ENCODE measurements at regions not wholly inside any gene's neighbourhood (a gene's known extent, or its start where the extent isn't known, plus 50 kb on each side); places are given as distances from the start of the nearest gene placed in this dataset.

- no peaks in the 10 kb centered on the region for H3K79me1 ChIP-seq (ENCODE audit: low read depth, low read length)
- H4K8ac ChIP-seq (ENCODE audit: extremely low read depth, insufficient read depth, low read length) = no peak overlapping the region; the same call in 1 of the 2 replicates
- no peak overlapping the region for H3K18ac ChIP-seq (ENCODE audit: extremely low read depth, low read length)
- H3K36me3 ChIP-seq (ENCODE audit: control insufficient read depth in 2 of 4, insufficient read depth in 4 of 4, low read length in 3 of 4) = no peaks in the 10 kb centered on the region
- no peak overlapping the region for H2AFZ ChIP-seq (ENCODE audit: low read length)
- H3K27me3 ChIP-seq (replicated peaks in 1 of 4; ENCODE audit: control insufficient read depth in 3 of 4, extremely low read depth in 1 of 4, insufficient read depth in 3 of 4, low read length in 3 of 4) = no peaks in the 10 kb centered on the region
- no peaks in the 10 kb centered on the region for H3K79me2 ChIP-seq (ENCODE audit: control insufficient read depth in 1 of 2, insufficient read depth in 2 of 2, low read length in 2 of 2)
- no peaks in the 10 kb centered on the region for H3K9me3 ChIP-seq (ENCODE audit: insufficient read depth in 2 of 2, low read depth in 1 of 2, low read length in 1 of 2)
- peaks cover 0 to 6% (median 2%) of the 10 kb centered on the region in 4 experiments; a peak in 3 of 7 replicates for H3K4me1 ChIP-seq (replicated peaks in 1 of 4; ENCODE audit: control insufficient read depth in 3 of 4, insufficient read depth in 4 of 4, low read length in 3 of 4)
- H4K91ac ChIP-seq (replicated peaks; ENCODE audit: insufficient read length, low read length) = no peak overlapping the region
- H4K5ac ChIP-seq (ENCODE audit: insufficient read length, low read depth, low read length) = no peak overlapping the region
- H3K27ac ChIP-seq (ENCODE audit: low read depth, low read length) = no peak overlapping the region
- no peak overlapping the region for H2AK5ac ChIP-seq (ENCODE audit: low read depth, low read length)
- no peak overlapping the region for H3K9ac ChIP-seq (replicated peaks in 1 of 4; ENCODE audit: extremely low read depth in 1 of 4, low read depth in 3 of 4, low read length in 3 of 4)
- peak overlapping the region; percentile 25; the same call in 1 of the 2 replicates for H2BK20ac ChIP-seq (ENCODE audit: low read length)
- CTCF ChIA-PET (ENCODE audit: partially characterized antibody) = interaction anchor here (0.8 to 1.3 kb wide), 6 partner anchors 10 to 119 kb away, joined by 3 to 4 read pairs (median 3); no protein-coding TSS in a partner anchor
- H3K4me2 ChIP-seq (ENCODE audit: insufficient read depth in 1 of 2, low read depth in 2 of 2, low read length in 2 of 2) = no peak overlapping the region
- no peak overlapping the region for H2BK15ac ChIP-seq (ENCODE audit: low read length)
- H4K20me1 ChIP-seq (replicated peaks in 1 of 2; ENCODE audit: control insufficient read depth in 1 of 2, insufficient read depth in 2 of 2, low read length in 2 of 2) = no peaks in the 10 kb centered on the region
- H3K14ac ChIP-seq (ENCODE audit: insufficient read length) = no peak overlapping the region
- 83% methylated on average over 18 of the region's 18 CpGs; no CpG with 5 or more reads in 1 of the 2 experiments for WGBS, 2 experiments (ENCODE audit: extremely low coverage in 1 of 2, insufficient coverage in 1 of 2, insufficient read length in 1 of 2, insufficient replicate concordance in 2 of 2, low coverage in 1 of 2, low lambda C conversion rate in 2 of 2, missing lambda C conversion rate in 1 of 2)
- no peaks in the 10 kb centered on the region for H3K23me2 ChIP-seq (ENCODE audit: low read depth, low read length)
- DNase-seq (ENCODE audit: low read depth in 1 of 2, low spot score in 2 of 2) (no peak), FAIRE-seq (no peak)
- H3K56ac ChIP-seq (replicated peaks; ENCODE audit: insufficient read length, low read depth, low read length) = no peak overlapping the region
- H3K4me3 ChIP-seq (ENCODE audit: extremely low read depth in 1 of 4, insufficient read depth in 2 of 4, low read depth in 3 of 4, low read length in 4 of 4) = no peak overlapping the region
- no peak overlapping the region for H2BK12ac ChIP-seq (ENCODE audit: low read depth, low read length)
- no peak overlapping the region for H2BK5ac ChIP-seq (ENCODE audit: low read depth, low read length)
- no peak overlapping the region for H2BK120ac ChIP-seq (replicated peaks; ENCODE audit: low read depth, low read length)
- H3K23ac ChIP-seq (ENCODE audit: insufficient read length) = no peak overlapping the region
- H3K4ac ChIP-seq (replicated peaks; ENCODE audit: insufficient read length, low read depth, low read length) = no peak overlapping the region
- POLR2A ChIA-PET (ENCODE audit: partially characterized antibody) = no interaction called here
- TF ChIP-seq, protein P1, sequence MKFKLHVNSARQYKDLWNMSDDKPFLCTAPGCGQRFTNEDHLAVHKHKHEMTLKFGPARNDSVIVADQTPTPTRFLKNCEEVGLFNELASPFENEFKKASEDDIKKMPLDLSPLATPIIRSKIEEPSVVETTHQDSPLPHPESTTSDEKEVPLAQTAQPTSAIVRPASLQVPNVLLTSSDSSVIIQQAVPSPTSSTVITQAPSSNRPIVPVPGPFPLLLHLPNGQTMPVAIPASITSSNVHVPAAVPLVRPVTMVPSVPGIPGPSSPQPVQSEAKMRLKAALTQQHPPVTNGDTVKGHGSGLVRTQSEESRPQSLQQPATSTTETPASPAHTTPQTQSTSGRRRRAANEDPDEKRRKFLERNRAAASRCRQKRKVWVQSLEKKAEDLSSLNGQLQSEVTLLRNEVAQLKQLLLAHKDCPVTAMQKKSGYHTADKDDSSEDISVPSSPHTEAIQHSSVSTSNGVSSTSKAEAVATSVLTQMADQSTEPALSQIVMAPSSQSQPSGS (IDR thresholded peaks at IDR 0.05; ENCODE audit: low read length) = no peak
- no peak for TF ChIP-seq NRF1 (IDR thresholded peaks at IDR 0.05; ENCODE audit: low read depth, low read length)
- TF ChIP-seq CEBPB (IDR thresholded peaks at IDR 0.05; ENCODE audit: low read depth, low read length) = no peak
- TF ChIP-seq JUND (IDR thresholded peaks at IDR 0.05; ENCODE audit: low read length) = no peak
- TF ChIP-seq CHD2 (IDR thresholded peaks at IDR 0.05; ENCODE audit: low read length) = no peak
- TF ChIP-seq MAFK (IDR thresholded peaks at IDR 0.05; ENCODE audit: low read depth, low read length) = no peak
Observed at GRCh38 chr22:27270818-27271510, 530.6 kb downstream of the MN1 start.

Data from H1 (cell line).